SK-N-SH (cell line): ENCODE measurements at regions not wholly inside any gene's neighbourhood (a gene's known extent, or its start where the extent isn't known, plus 50 kb on each side); places are given as distances from the start of the nearest gene placed in this dataset.

Experiments
- CTCF ChIA-PET: fragments of 300-600, 350-600 bp; formaldehyde crosslinking; extraction: SDS; loops from one replicate; lab custom pipeline; 2021; lab: Yijun Ruan, JAX
- POLR2A ChIA-PET: fragments of 350-600 bp; sonication (Branson Sonifier 250); formaldehyde crosslinking; extraction: SDS; loops from one replicate; lab custom pipeline; 2020; ENCODE audit warnings: antibody characterized with exemption, inconsistent platforms; lab: Yijun Ruan, JAX
- DNase-seq: peaks from one replicate; pipeline ENCODE4 v3.0.0; 2012
- H2AFZ ChIP-seq: fragments of 200-600 bp; sonication (generic); 2 replicates; pipeline ENCODE4 v1.8.1; 2016; ENCODE audit warnings: antibody characterized with exemption, mild to moderate bottlenecking, low read depth
- H3F3A ChIP-seq: fragments of 200-600 bp; sonication (generic); replicated peaks from 2 replicates; pipeline ENCODE3; 2016; ENCODE audit warnings: antibody characterized with exemption, mild to moderate bottlenecking; ENCODE audit not compliant: insufficient read depth
- H3K27ac ChIP-seq, 2 experiments: fragments of 200-500 bp in 1 of 2; fragments of 200-600 bp in 1 of 2; sonication (Bioruptor generic) in 1 of 2; sonication (generic), shearing (Covaris generic) in 1 of 2; 2 replicates each; pipeline versions ENCODE4 v1.5.1 to v1.6.1; 2014 to 2016; ENCODE audit warnings: low read depth in 2 of 2, inconsistent platforms in 1 of 2, low read length in 1 of 2, mild to moderate bottlenecking in 1 of 2, mixed read lengths in 1 of 2
- H3K27me3 ChIP-seq: fragments of 200-600 bp; sonication (generic), shearing (Covaris generic); 2 replicates; pipeline ENCODE4 v1.6.1; 2016; ENCODE audit warnings: mixed run types; ENCODE audit not compliant: insufficient read depth
- H3K36me3 ChIP-seq, 2 experiments: fragments of 200-500 bp in 1 of 2; fragments of 200-600 bp in 1 of 2; sonication (Bioruptor generic) in 1 of 2; sonication (generic) in 1 of 2; replicated peaks in 1 of 2; 2 replicates each; pipeline versions ENCODE3 to v1.5.1; 2014 to 2016; ENCODE audit warnings: low read length in 1 of 2, mild to moderate bottlenecking in 1 of 2; ENCODE audit not compliant: insufficient read depth in 2 of 2, control insufficient read depth in 1 of 2
- H3K4me1 ChIP-seq, 2 experiments: fragments of 200-500 bp in 1 of 2; fragments of 200-600 bp in 1 of 2; sonication (Bioruptor generic) in 1 of 2; sonication (generic), shearing (Covaris generic) in 1 of 2; 2 replicates each; pipeline versions ENCODE4 v1.5.1 to v1.6.1; 2014 to 2016; ENCODE audit warnings: low read depth in 1 of 2, low read length in 1 of 2, mixed run types in 1 of 2; ENCODE audit not compliant: insufficient read depth in 2 of 2, control insufficient read depth in 1 of 2
- H3K4me2 ChIP-seq: fragments of 200-600 bp; sonication (generic), shearing (Covaris generic); 2 replicates; pipeline ENCODE4 v1.6.1; 2017; ENCODE audit warnings: mixed run types
- H3K4me3 ChIP-seq, 2 experiments: fragments of 200-500 bp in 1 of 2; fragments of 200-600 bp in 1 of 2; sonication (Bioruptor generic) in 1 of 2; sonication (generic), shearing (Covaris generic) in 1 of 2; 2 replicates each; pipeline versions ENCODE4 v1.5.1 to v1.8.1; 2014 to 2016; ENCODE audit warnings: low read depth in 2 of 2, inconsistent platforms in 1 of 2, low read length in 1 of 2, mild to moderate bottlenecking in 1 of 2, mixed read lengths in 1 of 2, moderate library complexity in 1 of 2
- H3K79me2 ChIP-seq: fragments of 200-600 bp; sonication (generic); 2 replicates; pipeline ENCODE4 v1.8.1; 2017; ENCODE audit warnings: mild to moderate bottlenecking; ENCODE audit not compliant: insufficient read depth
- H3K9ac ChIP-seq: fragments of 200-600 bp; sonication (generic); 2 replicates; pipeline ENCODE4 v1.6.1; 2017; ENCODE audit warnings: mixed run types
- H3K9me2 ChIP-seq: fragments of 200-600 bp; sonication (generic); 2 replicates; pipeline ENCODE4 v1.6.1; 2017; ENCODE audit warnings: mixed run types
- H3K9me3 ChIP-seq: fragments of 200-600 bp; sonication (generic); 2 replicates; pipeline ENCODE4 v1.6.1; 2017; ENCODE audit warnings: mixed run types, mild to moderate bottlenecking, moderate library complexity
- H4K20me1 ChIP-seq: fragments of 200-600 bp; sonication (generic); 2 replicates; pipeline ENCODE4 v1.6.1; 2017; ENCODE audit warnings: mild to moderate bottlenecking, mixed run types; ENCODE audit not compliant: insufficient read depth
- CTCF ChIP-seq: fragments of 200-600 bp; sonication (generic); IDR thresholded peaks from 2 replicates; pipeline ENCODE4 v1.6.1; 2017; ENCODE audit warnings: antibody characterized with exemption, mild to moderate bottlenecking, moderate library complexity
- ELF1 ChIP-seq: IDR thresholded peaks from 2 replicates; pipeline ENCODE4 v1.4.0; 2012
- EP300 ChIP-seq, 2 experiments: IDR thresholded peaks; 2 replicates each; pipeline versions ENCODE4 v1.4.0 to v1.6.1; 2012; ENCODE audit warnings: borderline replicate concordance in 1 of 2, low read depth in 1 of 2, low read length in 1 of 2
- EZH2phosphoT487 ChIP-seq: fragments of 200-600 bp; sonication (generic); IDR thresholded peaks from 2 replicates; pipeline ENCODE4 v1.6.1; 2017; ENCODE audit warnings: low read depth, mixed run types, mild to moderate bottlenecking, antibody characterized with exemption, moderate library complexity, borderline replicate concordance
- FOSL2 ChIP-seq: IDR thresholded peaks from 2 replicates; pipeline ENCODE4 v1.4.0; 2012; ENCODE audit warnings: low read depth, mild to moderate bottlenecking, moderate library complexity, borderline replicate concordance
- GABPA ChIP-seq: IDR thresholded peaks from 2 replicates; pipeline ENCODE4 v1.4.0; 2012; ENCODE audit warnings: low read depth, mild to moderate bottlenecking
- IRF3 ChIP-seq: fragments of 150-350 bp; IDR thresholded peaks from 2 replicates; pipeline ENCODE4 v1.6.1; 2016; ENCODE audit warnings: mild to moderate bottlenecking, low read depth, low read length
- JUND ChIP-seq: IDR thresholded peaks from 2 replicates; pipeline ENCODE4 v1.4.0; 2012
- MXI1 ChIP-seq: IDR thresholded peaks from 2 replicates; pipeline ENCODE4 v1.6.1; 2012; ENCODE audit warnings: mild to moderate bottlenecking, low read depth, low read length, improper control_type of control experiment
- NFIC ChIP-seq: IDR thresholded peaks from 2 replicates; pipeline ENCODE4 v1.4.0; 2012; ENCODE audit warnings: borderline replicate concordance
- NRF1 ChIP-seq: IDR thresholded peaks from 2 replicates; pipeline ENCODE4 v1.6.1; 2012; ENCODE audit warnings: low read depth, mild to moderate bottlenecking, low read length
- POLR2AphosphoS5 ChIP-seq: IDR thresholded peaks from 2 replicates; pipeline ENCODE4 v1.6.1; 2012; ENCODE audit warnings: low read depth, low read length
- RAD21 ChIP-seq: IDR thresholded peaks from 2 replicates; pipeline ENCODE4 v1.6.1; 2012; ENCODE audit warnings: mild to moderate bottlenecking, low read length
- REST ChIP-seq: IDR thresholded peaks from 2 replicates; pipeline ENCODE4 v1.6.1; 2012; ENCODE audit warnings: mild to moderate bottlenecking, low read depth, low read length, moderate library complexity
- SIN3A ChIP-seq: IDR thresholded peaks from 2 replicates; pipeline ENCODE4 v1.6.1; 2012; ENCODE audit warnings: low read depth, mild to moderate bottlenecking, low read length, moderate library complexity, borderline replicate concordance
- SMC3 ChIP-seq: IDR thresholded peaks from 2 replicates; pipeline ENCODE4 v1.6.1; 2012; ENCODE audit warnings: low read depth, low read length, improper control_type of control experiment
- TCF12 ChIP-seq: IDR thresholded peaks from 2 replicates; pipeline ENCODE4 v1.4.0; 2012
- TEAD4 ChIP-seq: IDR thresholded peaks from 2 replicates; pipeline ENCODE4 v1.4.0; 2012; ENCODE audit warnings: mild to moderate bottlenecking, borderline replicate concordance; ENCODE audit not compliant: insufficient read depth
- USF1 ChIP-seq: IDR thresholded peaks from 2 replicates; pipeline ENCODE4 v1.4.0; 2012; ENCODE audit warnings: low read depth, borderline replicate concordance
- USF2 ChIP-seq: fragments of 150-350 bp; IDR thresholded peaks from 2 replicates; pipeline ENCODE4 v1.6.1; 2017; ENCODE audit warnings: antibody characterized with exemption, low read length, low read depth, borderline replicate concordance
- YY1 ChIP-seq: IDR thresholded peaks from 2 replicates; pipeline ENCODE4 v1.4.0; 2012; ENCODE audit warnings: low read depth, mild to moderate bottlenecking
- WGBS: methylation state at CpG from one replicate; pipeline ENCODE4 v1.1.6; 2017; ENCODE audit warnings: low lambda C conversion rate; 5-methylcytosine and 5-hydroxymethylcytosine counted together

GRCh38 chr13:63541336-63541735 lies 2125.7 kb upstream of the PCDH20 start:
- H3K79me2 ChIP-seq: no peaks in the 10 kb centered on the region
- no peak overlapping the region for H3K27ac ChIP-seq
- H3K4me3 ChIP-seq: no peak overlapping the region
- no peaks in the 10 kb centered on the region for H3K9me3 ChIP-seq
- WGBS: 58% methylated on average over 6 of the region's 6 CpGs
- TF ChIP-seq NFIC (no peak), SMC3 (no peak), ELF1 (no peak), USF1 (no peak), MXI1 (no peak), SIN3A (no peak), IRF3 (no peak), POLR2AphosphoS5 (no peak), USF2 (no peak), EZH2phosphoT487 (no peak)
- no peak overlapping the region for H2AFZ ChIP-seq
- no peaks in the 10 kb centered on the region for H4K20me1 ChIP-seq
- no peak overlapping the region for H3K9ac ChIP-seq
- ChIA-PET POLR2A (no interaction called here), CTCF (interaction anchor here (1.2 kb wide), 1 partner anchor 16 kb away, joined by 3 read pairs; no protein-coding TSS in a partner anchor)
- no peaks in the 10 kb centered on the region for H3K4me1 ChIP-seq
- H3F3A ChIP-seq: no peaks in the 10 kb centered on the region
- H3K27me3 ChIP-seq: no peaks in the 10 kb centered on the region
- H3K36me3 ChIP-seq: no peaks in the 10 kb centered on the region
- DNase-seq: no peak
- no peaks in the 10 kb centered on the region for H3K9me2 ChIP-seq
- no peak overlapping the region for H3K4me2 ChIP-seq

- no peaks in the 10 kb centered on the region for H3F3A ChIP-seq
- no peak overlapping the region for H3K27ac ChIP-seq
- no peak overlapping the region for H3K4me2 ChIP-seq
- H3K79me2 ChIP-seq: no peaks in the 10 kb centered on the region
- DNase-seq: no peak
- ChIA-PET POLR2A (no interaction called here), CTCF (no interaction called here)
- H3K4me1 ChIP-seq: no peaks in the 10 kb centered on the region; a peak in 1 of 4 replicates
- no peaks in the 10 kb centered on the region for H3K36me3 ChIP-seq
- H3K9me2 ChIP-seq: no peaks in the 10 kb centered on the region
- H2AFZ ChIP-seq: no peak overlapping the region
- no peak overlapping the region for H3K9ac ChIP-seq
- H3K4me3 ChIP-seq: no peak overlapping the region
- no peaks in the 10 kb centered on the region for H3K9me3 ChIP-seq
- no peaks in the 10 kb centered on the region for H3K27me3 ChIP-seq
- no peaks in the 10 kb centered on the region for H4K20me1 ChIP-seq
- 19% methylated on average over 1 of the region's 1 CpG for WGBS
- TF ChIP-seq RAD21 (no peak), EZH2phosphoT487 (no peak), CTCF (no peak), YY1 (no peak), NRF1 (no peak), GABPA (no peak), MXI1 (no peak), REST (no peak), FOSL2 (no peak), EP300 (IDR thresholded peaks at IDR 0.05; ENCODE audit: borderline replicate concordance in 1 of 2, low read depth in 1 of 2, low read length in 1 of 2) (no peak), TEAD4 (no peak), TCF12 (no peak), JUND (no peak)
These were observed 2124.4 kb upstream of the PCDH20 start for GRCh38 chr13:63540061-63540460.
